GM18507 (cell line): ENCODE measurements at regions not wholly inside any gene's neighbourhood (a gene's known extent, or its start where the extent isn't known, plus 50 kb on each side); places are given as distances from the start of the nearest gene placed in this dataset.
"Not testable (repeated sequence)": the region's sequence is repeated elsewhere in the genome, so short reads cannot be mapped to it uniquely, and the experiment has no call there.

Experiments
- DNase-seq: peaks from one replicate; pipeline ENCODE4 v3.0.0; 2011; ENCODE audit warnings: low read depth; ENCODE audit not compliant: insufficient read length; ENCODE audit errors: extremely low spot score
- FAIRE-seq: peaks from 2 replicates; lab custom pipeline; 2011; peaks lifted over from hg19 to GRCh38; lab: Jason Lieb, UNC

DNA sequence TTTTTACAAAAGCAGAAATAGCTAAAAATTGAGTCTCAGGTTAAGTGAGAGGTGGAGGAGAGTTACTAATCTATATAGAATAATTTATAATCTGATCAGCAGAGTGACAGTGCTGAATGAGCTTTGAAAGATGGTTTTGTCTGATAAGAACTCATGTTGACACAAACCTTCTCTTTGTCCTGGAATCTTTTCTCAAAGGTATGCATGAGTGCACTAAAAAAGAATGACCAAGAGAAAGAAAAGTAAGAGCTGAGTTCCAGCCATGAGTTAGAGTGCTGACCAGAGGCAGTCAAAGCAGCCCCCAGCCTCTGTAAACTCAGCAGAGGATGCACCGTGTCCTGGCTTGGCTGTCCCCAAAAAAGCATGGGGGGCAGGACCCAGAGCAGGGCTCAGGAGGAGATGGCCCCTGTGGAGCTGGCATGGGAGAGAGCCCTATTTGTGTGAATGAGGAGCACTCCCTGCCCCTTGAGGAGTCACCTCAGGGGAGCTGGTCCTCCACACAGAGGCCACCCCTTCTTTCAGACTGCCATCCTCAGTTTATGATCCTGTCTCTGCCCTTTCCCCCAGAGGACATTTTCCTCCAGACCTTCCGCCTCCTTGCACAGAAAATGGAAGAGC is 129.8 kb downstream of the SEC23A start:
- DNase-seq (no peak), FAIRE-seq (no peak)

GRCh38 chr14:38972511-38972910 is 130.5 kb downstream of the SEC23A start:
- FAIRE-seq (no peak), DNase-seq (no peak)

DNA sequence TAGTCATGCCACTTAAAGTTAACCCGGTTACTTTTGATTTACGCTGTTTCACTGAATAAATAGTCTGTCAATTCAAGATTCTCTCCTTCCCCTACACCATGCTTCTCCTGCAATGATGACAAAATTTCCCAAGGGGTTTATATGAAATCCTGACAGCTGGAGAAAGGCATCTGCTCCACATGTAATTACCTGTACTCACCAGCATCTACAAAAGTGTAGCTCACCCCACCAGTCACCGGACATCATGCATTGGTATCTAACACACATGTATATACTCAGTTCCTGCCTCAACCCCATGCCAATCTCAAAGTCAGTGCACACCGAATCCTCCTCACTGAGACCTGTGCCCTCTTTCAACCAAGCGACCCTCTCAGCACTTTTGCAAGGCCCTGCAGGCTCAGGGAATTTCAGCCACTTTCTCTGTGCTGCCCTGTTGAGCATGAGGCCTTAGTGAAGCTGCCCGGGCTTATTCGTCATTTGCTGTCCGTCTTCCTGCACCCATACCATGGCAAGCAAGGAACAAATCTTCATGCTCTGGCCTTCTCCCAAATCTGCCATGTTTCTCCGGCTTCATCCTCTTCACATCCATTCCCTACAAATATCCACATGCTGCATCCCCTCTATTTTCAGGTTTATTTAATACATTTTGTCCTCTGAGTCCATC is 131.6 kb downstream of the SEC23A start:
- DNase-seq (no peak), FAIRE-seq (no peak)

- no peak for FAIRE-seq
- no peak for DNase-seq
Observed at GRCh38 chr14:38964630-38965029, 138.4 kb downstream of the SEC23A start.

GRCh38 chr14:38960946-38961531 is 142.0 kb downstream of the SEC23A start:
- DNase-seq (no peak), FAIRE-seq (no peak)

GRCh38 chr14:38959021-38959420 is 144.0 kb downstream of the SEC23A start:
- no peak for FAIRE-seq
- no peak for DNase-seq

- DNase-seq = no peak
- no peak for FAIRE-seq
Observed at GRCh38 chr14:38958589-38958988, 144.4 kb downstream of the SEC23A start.

GRCh38 chr14:38951451-38951850 is 151.6 kb downstream of the SEC23A start:
- no peak for DNase-seq
- no peak for FAIRE-seq

DNA sequence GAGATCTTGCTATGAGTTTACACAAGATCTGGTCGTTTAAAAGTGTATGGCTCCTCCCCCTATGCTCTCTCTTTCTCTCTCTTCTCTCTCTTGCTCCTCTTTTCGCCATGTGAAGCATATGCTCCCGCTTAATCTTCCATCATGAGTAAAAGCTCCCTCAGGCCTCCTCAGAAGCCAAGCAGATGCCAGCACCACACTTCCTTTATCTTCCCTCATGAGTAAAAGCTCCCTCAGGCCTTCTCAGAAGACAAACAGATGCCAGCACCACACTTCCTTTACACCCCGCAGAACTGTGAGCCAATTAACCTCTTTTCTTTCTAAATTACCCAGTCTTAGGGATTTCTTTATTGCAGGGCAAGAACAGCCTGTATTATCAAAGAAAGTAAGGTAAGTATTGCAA is 152.4 kb downstream of the SEC23A start:
- no peak for FAIRE-seq

GRCh38 chr14:38948576-38948975 is 154.5 kb downstream of the SEC23A start:
- DNase-seq = no peak
- FAIRE-seq = no peak

More for the DNA sequence above, 152.4 kb downstream of the SEC23A start:
- no peak for DNase-seq

GRCh38 chr14:38948171-38948570 is 154.9 kb downstream of the SEC23A start:
- DNase-seq (no peak), FAIRE-seq (no peak)

DNA sequence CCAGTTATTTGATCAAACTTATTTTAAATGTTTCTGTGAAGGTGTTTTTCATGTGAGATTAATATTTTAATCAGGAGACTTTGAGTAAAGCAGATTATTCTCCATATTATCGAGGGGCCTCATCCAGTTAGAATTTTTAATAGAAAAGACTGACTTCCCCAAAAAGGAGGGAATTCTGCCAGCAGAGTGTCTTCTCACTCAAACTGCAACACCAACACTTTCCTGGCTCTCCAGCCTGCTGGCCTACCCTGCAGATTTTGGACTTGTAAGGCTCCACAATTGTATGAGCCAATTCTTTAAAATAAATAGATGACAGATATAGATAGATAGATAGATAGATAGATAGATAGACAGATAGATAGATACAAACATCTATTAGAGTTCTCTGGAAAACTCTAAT is 155.7 kb downstream of the SEC23A start:
- FAIRE-seq (no peak), DNase-seq (no peak)

DNA sequence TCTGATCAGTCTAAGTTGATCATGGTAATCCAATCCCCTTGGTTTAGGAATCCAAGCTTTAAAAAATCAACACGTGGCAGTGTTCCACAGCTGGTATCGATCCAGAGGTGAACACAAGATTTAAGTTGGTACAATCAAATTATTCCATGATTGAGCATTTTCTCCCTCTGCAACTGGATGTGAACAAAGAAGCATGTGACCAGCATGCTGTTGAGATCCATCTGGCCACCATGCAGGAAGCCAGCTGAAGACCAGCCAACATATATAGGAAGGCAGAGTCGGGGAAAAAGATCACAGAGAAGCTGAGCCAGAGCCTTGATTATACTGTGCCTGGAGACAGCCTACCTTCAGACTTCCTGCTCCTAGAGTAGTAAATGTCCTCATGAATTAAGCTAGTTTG is 158.3 kb downstream of the SEC23A start:
- DNase-seq = no peak
- FAIRE-seq = no peak

DNA sequence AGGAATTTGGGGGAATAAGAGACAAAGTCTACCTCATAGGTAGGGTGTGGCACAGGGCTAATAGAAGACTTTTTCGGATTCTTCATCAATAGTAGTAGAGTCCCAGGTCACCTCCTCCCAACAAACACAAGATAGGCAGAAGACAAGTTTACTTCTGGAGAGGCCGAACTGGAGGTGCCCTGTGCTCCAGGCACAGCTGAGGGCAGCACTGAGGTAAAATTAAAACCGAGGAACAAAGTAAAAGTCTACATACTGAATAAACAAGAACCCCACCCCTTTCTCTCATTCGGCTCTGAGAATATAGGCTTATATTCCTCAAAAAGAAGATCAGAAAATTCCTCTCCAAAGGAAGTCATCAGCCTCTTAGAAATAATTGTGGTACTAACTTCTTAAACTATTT is 161.5 kb downstream of the SEC23A start:
- FAIRE-seq (no peak), DNase-seq (no peak)

DNA sequence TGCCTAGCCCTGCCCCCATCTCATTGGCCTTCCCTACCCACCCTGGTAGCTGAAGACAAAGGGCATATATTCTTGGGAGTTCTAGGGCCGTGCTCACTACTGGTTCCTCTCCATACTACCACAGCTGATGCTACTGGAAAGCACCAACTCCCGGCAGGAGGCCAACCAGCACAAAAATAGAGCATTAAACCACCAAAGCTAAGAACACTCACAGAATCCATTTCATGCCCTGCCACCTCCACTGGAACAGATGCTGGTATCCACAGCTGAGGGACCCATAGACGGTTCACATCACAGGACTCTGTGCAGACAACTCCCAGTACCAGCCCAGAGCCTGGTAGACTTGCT is 170.4 kb downstream of the SEC23A start:
- FAIRE-seq, DNase-seq: not testable (repeated sequence)

- DNase-seq (no peak), FAIRE-seq (no peak)
Observed at GRCh38 chr14:38931969-38932652, 170.9 kb downstream of the SEC23A start.

DNA sequence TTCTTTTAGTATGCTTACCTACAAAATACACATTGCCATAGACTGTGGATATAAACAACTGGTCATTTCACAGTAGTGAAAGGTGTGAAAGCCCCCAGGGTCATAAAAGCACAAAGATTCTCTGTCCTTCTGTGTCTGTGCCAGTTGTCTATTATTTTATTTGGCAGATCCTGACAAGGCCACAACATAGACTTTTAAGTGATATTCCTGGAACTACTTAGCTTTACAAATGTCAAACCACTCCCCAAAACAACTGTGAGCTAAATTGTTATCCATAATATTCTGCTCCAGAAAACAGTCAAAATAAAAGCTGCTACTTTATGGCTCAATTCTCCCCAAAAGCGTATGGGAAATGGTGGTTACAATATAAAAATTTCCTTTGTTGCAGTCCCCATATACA is 172.1 kb downstream of the SEC23A start:
- no peak for FAIRE-seq
- DNase-seq = no peak

- FAIRE-seq (no peak), DNase-seq (no peak)
Observed at GRCh38 chr14:38930022-38930421, 173.0 kb downstream of the SEC23A start.

- DNase-seq (no peak), FAIRE-seq (no peak)
Observed at GRCh38 chr14:38929416-38929815, 173.6 kb downstream of the SEC23A start.

GRCh38 chr14:38921893-38922292 is 181.1 kb downstream of the SEC23A start:
- not testable (repeated sequence) for FAIRE-seq, DNase-seq

DNA sequence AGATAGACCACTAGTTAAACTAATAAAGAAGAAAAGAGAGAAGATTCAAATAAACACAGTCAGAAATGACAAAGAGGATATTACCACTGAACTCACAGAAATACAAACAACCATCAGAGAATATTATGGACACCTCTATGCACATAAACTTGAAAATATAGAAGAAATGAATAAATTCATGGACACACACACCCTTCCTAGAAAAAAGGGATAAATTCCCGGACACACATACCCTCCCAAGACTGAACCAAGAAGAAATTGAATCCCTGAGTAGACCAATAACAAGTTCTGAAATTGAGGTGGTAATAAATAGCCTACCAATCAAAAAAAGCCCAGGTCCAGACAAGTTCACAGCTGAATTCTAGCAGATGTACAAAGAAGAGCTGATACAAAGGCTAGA is 187.9 kb downstream of the SEC23A start:
- FAIRE-seq = no peak
- DNase-seq = no peak
